Endothelial cell of umbilical vein (primary cell): ENCODE measurements at regions not wholly inside any gene's neighbourhood (a gene's known extent, or its start where the extent isn't known, plus 50 kb on each side); places are given as distances from the start of the nearest gene placed in this dataset.

Experiments used
- BruUV-seq: library from RNA; stranded (reverse); fragments of 400-500 nt; replicated peaks from 2 replicates; lab custom pipeline; 2021; lab: Mats Ljungman, UMichigan
- CTCF ChIA-PET: fragments of 300-600, 350-600 bp; sonication (Branson Sonifier 250); formaldehyde crosslinking; loops from one replicate; lab custom pipeline; 2021; ENCODE audit warnings: antibody characterized with exemption, inconsistent platforms; lab: Charles Lee
- POLR2A ChIA-PET: fragments of 300-600, 350-600 bp; sonication (Branson Sonifier 250); formaldehyde crosslinking; loops from one replicate; lab custom pipeline; 2021; ENCODE audit warnings: antibody characterized with exemption, inconsistent platforms; lab: Charles Lee
- DNase-seq: peaks from one replicate; pipeline ENCODE4 v3.0.0-alpha.2; 2011; ENCODE audit warnings: low read depth, low spot score
- FAIRE-seq: peaks from 2 replicates; lab custom pipeline; 2011; peaks lifted over from hg19 to GRCh38; lab: Jason Lieb, UNC
- H2AFZ ChIP-seq: 2 replicates; pipeline ENCODE4 v1.6.0; 2012; ENCODE audit warnings: low read depth, low read length, control low read depth, inconsistent platforms
- H3K27ac ChIP-seq: 2 replicates; pipeline ENCODE4 v1.5.1; 2011; ENCODE audit warnings: low read depth, mild to moderate bottlenecking, control low read depth, low read length, moderate library complexity; ENCODE audit not compliant: insufficient read depth
- H3K27me3 ChIP-seq, 2 experiments: 2 replicates each; pipeline versions ENCODE4 v1.6.0 to v1.6.1; 2011; ENCODE audit warnings: low read length in 2 of 2, mixed read lengths in 1 of 2; ENCODE audit not compliant: control insufficient read depth in 2 of 2, insufficient read depth in 2 of 2
- H3K36me3 ChIP-seq, 2 experiments: 2 replicates in 1 of 2; 3 replicates in 1 of 2; pipeline ENCODE4 v1.5.1; 2011; ENCODE audit warnings: low read length in 2 of 2, mild to moderate bottlenecking in 1 of 2, moderate library complexity in 1 of 2; ENCODE audit not compliant: control insufficient read depth in 2 of 2, insufficient read depth in 2 of 2; ENCODE audit errors: extremely low read depth in 1 of 2
- H3K4me1 ChIP-seq: 3 replicates; pipeline ENCODE4 v1.5.1; 2011; ENCODE audit warnings: mild to moderate bottlenecking, low read length; ENCODE audit not compliant: control insufficient read depth, insufficient read depth; ENCODE audit errors: extremely low read depth
- H3K4me2 ChIP-seq: 2 replicates; pipeline ENCODE4 v1.6.1; 2011; ENCODE audit warnings: low read length, control low read depth, mixed read lengths; ENCODE audit not compliant: insufficient read depth
- H3K4me3 ChIP-seq, 3 experiments: fragments of 200-600 bp in 1 of 3; sonication (generic), shearing (Covaris generic) in 1 of 3; replicated peaks in 1 of 3; 2 replicates each; pipeline ENCODE4 v1.5.1; 2011 to 2016; ENCODE audit warnings: control low read depth in 3 of 3, low read length in 3 of 3, mild to moderate bottlenecking in 2 of 3, inconsistent platforms in 1 of 3, low read depth in 1 of 3, moderate library complexity in 1 of 3; ENCODE audit not compliant: insufficient read depth in 1 of 3
- H3K79me2 ChIP-seq: 2 replicates; pipeline ENCODE4 v1.6.0; 2012; ENCODE audit warnings: low read length, inconsistent platforms; ENCODE audit not compliant: control insufficient read depth, insufficient read depth
- H3K9ac ChIP-seq: replicated peaks from 2 replicates; pipeline ENCODE3; 2011; ENCODE audit warnings: low read length, control low read depth; ENCODE audit not compliant: insufficient read depth; ENCODE audit errors: extremely low read depth
- H3K9me1 ChIP-seq: replicated peaks from 3 replicates; pipeline ENCODE4 v1.6.0; 2011; ENCODE audit warnings: mild to moderate bottlenecking, low read length; ENCODE audit not compliant: control insufficient read depth, insufficient read depth; ENCODE audit errors: extremely low read depth
- H3K9me3 ChIP-seq: replicated peaks from 2 replicates; pipeline ENCODE4 v1.5.1; 2012; ENCODE audit warnings: low read length, inconsistent platforms; ENCODE audit not compliant: control insufficient read depth, insufficient read depth
- H4K20me1 ChIP-seq: replicated peaks from 2 replicates; pipeline ENCODE3; 2011; ENCODE audit warnings: mild to moderate bottlenecking, low read length; ENCODE audit not compliant: control insufficient read depth, insufficient read depth; ENCODE audit errors: extremely low read depth
- EZH2 ChIP-seq: IDR thresholded peaks from 2 replicates; pipeline ENCODE4 v1.6.1; 2012; ENCODE audit warnings: borderline replicate concordance, low read depth, mild to moderate bottlenecking, moderate library complexity, low read length, inconsistent platforms; ENCODE audit not compliant: severe bottlenecking
- FOS ChIP-seq: IDR thresholded peaks from 2 replicates; pipeline ENCODE4 v1.6.1; 2011; ENCODE audit warnings: mild to moderate bottlenecking, low read length, moderate library complexity, borderline replicate concordance; ENCODE audit not compliant: insufficient read depth
- GATA2 ChIP-seq: IDR thresholded peaks from 2 replicates; pipeline ENCODE4 v1.7.0; 2011; ENCODE audit warnings: low read depth, mild to moderate bottlenecking, moderate library complexity, mixed read lengths, low read length; ENCODE audit not compliant: insufficient read length, insufficient read depth
- JUN ChIP-seq: IDR thresholded peaks from 2 replicates; pipeline ENCODE4 v1.6.1; 2011; ENCODE audit warnings: borderline replicate concordance, low read depth; ENCODE audit not compliant: insufficient read length, insufficient read depth
- MYC ChIP-seq: IDR thresholded peaks from one replicate; pipeline ENCODE4 v1.6.1; 2011; ENCODE audit warnings: mild to moderate bottlenecking, low read depth, low read length
- POLR2A ChIP-seq: IDR thresholded peaks from 2 replicates; pipeline ENCODE4 v1.6.1; 2012; ENCODE audit warnings: low read depth, mild to moderate bottlenecking, control low read depth, low read length
- POLR2AphosphoS5 ChIP-seq: IDR thresholded peaks from 2 replicates; pipeline ENCODE4 v1.6.1; 2012; ENCODE audit warnings: low read depth, mild to moderate bottlenecking, control low read depth, low read length, moderate library complexity; ENCODE audit not compliant: insufficient read depth
- dilution Hi-C: fragments of 300-500 bp; cut with MboI; formaldehyde crosslinking; loops from one replicate; pipeline ENCODE4 v1.15.0; 2019; ENCODE audit warnings: low sequenced_read_pairs; ENCODE audit not compliant: extremely low pct_ligation_motif_present
- intact Hi-C: fragments of 100-400 bp; cut with micrococcal nuclease; formaldehyde crosslinking; loops from one replicate; pipeline ENCODE4 v1.10.0; 2022
- TF ChIP-seq, protein P1 (sequence below), 2 donors: IDR thresholded peaks; 1 replicate in 1 of 2; 2 replicates in 1 of 2; pipeline ENCODE4 v1.5.1; 2011; ENCODE audit warnings: low read length in 2 of 2, mild to moderate bottlenecking in 2 of 2, moderate library complexity in 2 of 2, control low read depth in 1 of 2, inconsistent platforms in 1 of 2, low read depth in 1 of 2; ENCODE audit not compliant: insufficient read depth in 1 of 2; ENCODE audit errors: extremely low read depth in 1 of 2
- TF ChIP-seq, protein P2 (sequence below): IDR thresholded peaks from 2 replicates; pipeline ENCODE4 v1.6.1; 2011; ENCODE audit not compliant: insufficient read depth, insufficient read length

- no peaks in the 10 kb centered on the region for H4K20me1 ChIP-seq
- no peaks in the 10 kb centered on the region for H3K9me1 ChIP-seq
- DNase-seq (no peak), FAIRE-seq (no peak)
- CTCF ChIA-PET = no interaction called here
- no peaks in the 10 kb centered on the region for H3K9me3 ChIP-seq
- no peak overlapping the region for H3K27ac ChIP-seq
- no peak overlapping the region for H3K4me2 ChIP-seq
- no peaks in the 10 kb centered on the region for H3K79me2 ChIP-seq
- H3K4me3 ChIP-seq = no peak overlapping the region
- H3K27me3 ChIP-seq = peaks cover 5 to 12% of the 10 kb centered on the region in 2 experiments
- no peak overlapping the region for H3K9ac ChIP-seq
- H3K36me3 ChIP-seq = no peaks in the 10 kb centered on the region
- dilution Hi-C loops = no loop called here
- no peak for TF ChIP-seq FOS
- TF ChIP-seq POLR2A = no peak
- TF ChIP-seq JUN = no peak
- TF ChIP-seq, protein P1, sequence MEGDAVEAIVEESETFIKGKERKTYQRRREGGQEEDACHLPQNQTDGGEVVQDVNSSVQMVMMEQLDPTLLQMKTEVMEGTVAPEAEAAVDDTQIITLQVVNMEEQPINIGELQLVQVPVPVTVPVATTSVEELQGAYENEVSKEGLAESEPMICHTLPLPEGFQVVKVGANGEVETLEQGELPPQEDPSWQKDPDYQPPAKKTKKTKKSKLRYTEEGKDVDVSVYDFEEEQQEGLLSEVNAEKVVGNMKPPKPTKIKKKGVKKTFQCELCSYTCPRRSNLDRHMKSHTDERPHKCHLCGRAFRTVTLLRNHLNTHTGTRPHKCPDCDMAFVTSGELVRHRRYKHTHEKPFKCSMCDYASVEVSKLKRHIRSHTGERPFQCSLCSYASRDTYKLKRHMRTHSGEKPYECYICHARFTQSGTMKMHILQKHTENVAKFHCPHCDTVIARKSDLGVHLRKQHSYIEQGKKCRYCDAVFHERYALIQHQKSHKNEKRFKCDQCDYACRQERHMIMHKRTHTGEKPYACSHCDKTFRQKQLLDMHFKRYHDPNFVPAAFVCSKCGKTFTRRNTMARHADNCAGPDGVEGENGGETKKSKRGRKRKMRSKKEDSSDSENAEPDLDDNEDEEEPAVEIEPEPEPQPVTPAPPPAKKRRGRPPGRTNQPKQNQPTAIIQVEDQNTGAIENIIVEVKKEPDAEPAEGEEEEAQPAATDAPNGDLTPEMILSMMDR (IDR thresholded peaks at IDR 0.05; ENCODE audit: extremely low read depth in 1 of 2, insufficient read depth in 1 of 2, low read depth in 1 of 2, low read length in 2 of 2) = no peak
- no peak for TF ChIP-seq POLR2AphosphoS5
- TF ChIP-seq, protein P2, sequence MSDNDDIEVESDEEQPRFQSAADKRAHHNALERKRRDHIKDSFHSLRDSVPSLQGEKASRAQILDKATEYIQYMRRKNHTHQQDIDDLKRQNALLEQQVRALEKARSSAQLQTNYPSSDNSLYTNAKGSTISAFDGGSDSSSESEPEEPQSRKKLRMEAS = no peak
- TF ChIP-seq MYC = no peak
- no peak for TF ChIP-seq GATA2
- TF ChIP-seq EZH2 = no peak
- H3K4me1 ChIP-seq = no peaks in the 10 kb centered on the region
- H2AFZ ChIP-seq = no peak overlapping the region
- BruUV-seq = no TSS peak
- intact Hi-C loops = no loop called here
- POLR2A ChIA-PET = no interaction called here
Observed at GRCh38 chr5:143676802-143677201, 135.2 kb upstream of the HMHB1 start.
